HepG2 (cell line): ENCODE measurements at regions not wholly inside any gene's neighbourhood (a gene's known extent, or its start where the extent isn't known, plus 50 kb on each side); places are given as distances from the start of the nearest gene placed in this dataset.

ENCODE experiments used
- GABPA ChIP-seq, 2 experiments: IDR thresholded peaks; 2 replicates each; pipeline ENCODE4 v1.6.1; 2011 to 2016; ENCODE audit warnings: low read depth in 2 of 2, low read length in 1 of 2, missing biosample characterization in 1 of 2, missing genetic modification characterization in 1 of 2
- HNRNPL ChIP-seq: fragments of 200-400 bp; formaldehyde crosslinking; IDR thresholded peaks from 2 replicates; pipeline ENCODE4 v1.6.1; 2017; ENCODE audit warnings: mild to moderate bottlenecking, low read depth, low read length
- KDM1A ChIP-seq: IDR thresholded peaks from 2 replicates; pipeline ENCODE4 v1.6.1; 2016; ENCODE audit warnings: missing compliant biosample characterization
- NFYB ChIP-seq: sonication (generic); formaldehyde crosslinking; IDR thresholded peaks from 2 replicates; pipeline ENCODE4 v1.4.0; 2020; ENCODE audit warnings: missing genetic modification reagents
- ZNF253 ChIP-seq: sonication (generic); formaldehyde crosslinking; IDR thresholded peaks from 2 replicates; pipeline ENCODE4 v1.8.0; 2022; ENCODE audit warnings: mild to moderate bottlenecking, missing genetic modification reagents, borderline replicate concordance

GRCh38 chr1:87513966-87514660 is 185.4 kb downstream of the LMO4 start:
- TF ChIP-seq NFYB (CRISPR knock-in tag) (no peak), GABPA (IDR thresholded peaks at IDR 0.05; ENCODE audit: low read depth, low read length) (no peak), GABPA (CRISPR knock-in tag; IDR thresholded peaks at IDR 0.05; ENCODE audit: low read depth) (no peak), HNRNPL (no peak), ZNF253 (CRISPR knock-in tag) (no peak), KDM1A (CRISPR knock-in tag) (no peak)
